ENCODE measurements at regions not wholly inside any gene's neighbourhood (a gene's known extent, or its start where the extent isn't known, plus 50 kb on each side); places are given as distances from the start of the nearest gene placed in this dataset.

DNA sequence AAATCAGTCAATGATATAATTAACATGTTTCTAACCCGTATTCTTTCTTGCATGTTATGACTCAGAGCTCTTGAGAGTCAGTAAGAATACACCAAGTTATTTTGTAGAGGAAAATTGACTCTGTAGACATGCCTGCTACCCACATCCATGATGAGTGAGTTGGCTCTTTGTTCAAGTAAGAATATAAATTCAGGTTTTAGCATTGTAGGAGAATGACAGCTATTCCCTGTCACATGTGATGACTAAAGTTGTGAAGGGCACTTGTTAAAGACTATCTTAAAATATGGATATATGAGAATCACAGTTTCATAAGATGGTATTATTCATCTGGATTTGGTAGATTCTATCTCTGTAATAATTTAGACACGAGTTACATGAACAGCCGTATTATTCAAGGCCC lies 209.1 kb downstream of the CCDC59 start:
- DNase-seq = no peak

DNA sequence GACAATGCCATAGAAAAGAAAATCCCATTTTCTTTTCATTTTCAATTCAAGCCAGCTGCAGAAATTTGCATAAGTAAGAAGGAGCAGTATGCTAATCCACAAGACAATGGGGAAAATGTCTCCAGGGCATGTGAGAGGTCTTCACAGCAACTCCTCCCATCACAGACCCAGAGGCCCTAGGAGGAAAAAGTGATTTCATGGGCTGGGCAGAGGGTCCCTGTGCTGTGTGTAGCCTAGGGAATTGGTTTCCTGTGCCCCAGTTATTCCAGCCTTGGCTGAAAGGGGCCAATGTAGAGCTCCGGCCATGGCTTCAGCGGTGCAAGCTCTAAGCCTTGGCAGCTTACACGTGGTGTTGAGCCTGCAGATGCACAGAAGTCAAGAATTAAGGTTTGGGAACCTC lies 211.4 kb downstream of the CCDC59 start:
- DNase-seq = no peak

DNA sequence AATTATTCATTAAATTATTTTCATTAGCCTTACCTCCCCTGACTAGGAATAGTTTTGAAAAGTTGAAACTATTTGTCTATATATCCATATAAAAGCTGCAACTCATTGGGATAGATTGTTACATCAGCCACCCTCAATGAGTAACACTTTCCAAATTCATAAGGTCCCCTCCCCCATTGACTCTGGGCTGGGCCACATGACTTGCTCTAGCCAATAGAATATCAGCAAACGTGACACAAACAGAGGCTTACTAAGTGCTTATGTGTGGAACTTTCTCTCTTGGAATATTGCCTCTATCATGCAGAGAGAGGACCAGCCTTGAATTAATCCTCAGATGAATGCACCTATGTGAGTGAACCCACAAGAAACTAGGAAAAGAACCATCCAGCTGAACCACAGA lies 213.7 kb downstream of the CCDC59 start:
- no peak for DNase-seq

DNA sequence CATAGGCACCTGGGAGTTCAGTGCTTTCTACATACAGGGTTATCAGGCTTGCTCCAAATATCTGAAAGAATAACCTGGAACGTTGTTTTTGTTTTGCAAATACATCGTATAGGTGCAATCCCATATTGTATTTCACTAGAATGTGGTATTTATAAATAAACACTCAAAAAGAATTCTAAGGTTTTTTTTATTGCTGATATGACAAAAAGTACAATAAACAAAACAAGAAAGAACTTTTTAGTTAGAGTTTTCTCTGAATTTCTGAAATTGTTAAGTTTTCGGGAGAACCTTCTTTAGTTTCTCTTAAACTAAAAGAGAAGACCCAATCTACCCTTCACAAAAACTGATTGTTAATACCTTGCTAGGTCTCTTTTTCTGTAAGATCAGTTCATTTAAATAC lies 225.8 kb downstream of the CCDC59 start:
- DNase-seq = no peak

DNA sequence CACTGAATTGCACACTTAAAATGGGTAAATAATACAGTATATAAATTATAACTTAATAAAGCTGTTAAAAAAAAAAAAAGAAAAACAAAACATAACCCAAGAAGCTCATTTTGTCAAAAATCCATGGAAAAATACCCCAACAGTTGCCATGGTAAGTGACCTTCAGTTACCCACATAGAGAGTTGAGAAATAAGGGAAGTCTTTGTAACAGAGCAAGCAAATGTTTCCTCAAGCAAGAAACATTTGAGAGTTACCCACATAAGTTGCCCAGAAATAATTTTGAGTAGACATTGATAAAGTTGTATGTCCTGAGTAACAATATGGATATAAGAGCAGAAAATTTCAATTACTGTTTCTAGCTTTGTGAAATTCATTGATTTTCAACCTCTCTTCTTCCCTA lies 227.4 kb downstream of the CCDC59 start:
- DNase-seq = no peak

DNA sequence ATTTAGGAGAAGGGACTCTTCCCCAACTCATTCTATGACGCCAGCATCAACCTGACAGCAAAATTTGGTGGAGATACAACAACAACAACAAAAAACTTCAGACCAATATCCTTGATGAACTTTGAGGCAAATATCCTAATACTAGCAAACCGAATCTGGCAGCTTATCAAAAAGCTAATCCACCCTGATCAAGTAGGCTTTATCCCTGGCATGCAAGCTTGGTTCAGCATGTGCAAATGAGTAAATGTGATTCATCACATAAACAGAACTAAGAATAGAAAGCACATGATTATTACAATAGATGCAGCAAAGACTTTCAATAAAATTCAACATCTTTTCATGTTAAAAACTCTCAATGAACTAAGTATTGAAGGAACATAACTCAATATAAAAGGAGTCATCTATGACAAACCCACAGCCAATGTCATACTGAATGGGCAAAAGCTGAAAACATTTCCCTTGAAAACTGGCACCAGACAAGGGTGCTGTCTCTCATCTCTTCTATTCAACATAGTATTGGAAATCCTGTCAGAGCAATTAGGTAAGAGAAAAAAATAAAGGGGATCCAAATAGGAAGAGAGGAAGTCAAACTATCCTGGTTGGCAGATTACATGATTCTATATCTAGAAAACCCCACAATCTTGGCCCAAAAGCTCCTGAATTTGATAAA lies 233.3 kb downstream of the CCDC59 start:
- no peak for DNase-seq

DNA sequence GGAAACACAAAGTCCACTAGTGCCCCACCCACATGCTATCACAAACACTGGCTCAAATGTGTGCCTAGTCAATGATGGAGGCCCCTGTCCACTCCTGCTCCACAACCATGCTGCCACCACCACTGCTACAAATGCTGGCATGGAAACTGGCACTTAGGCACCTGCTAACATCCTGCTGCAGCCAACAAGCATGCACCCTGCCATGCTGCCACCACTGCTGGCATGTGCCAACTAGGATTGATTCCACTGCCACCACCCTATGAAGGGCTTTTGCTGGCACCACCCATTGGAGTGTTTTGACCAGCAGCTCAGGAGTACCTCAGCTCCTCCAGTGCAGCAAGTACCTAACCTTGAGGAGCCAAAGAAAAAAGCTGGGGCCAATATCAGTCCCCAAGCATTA lies 236.6 kb downstream of the CCDC59 start:
- no peak for DNase-seq

DNA sequence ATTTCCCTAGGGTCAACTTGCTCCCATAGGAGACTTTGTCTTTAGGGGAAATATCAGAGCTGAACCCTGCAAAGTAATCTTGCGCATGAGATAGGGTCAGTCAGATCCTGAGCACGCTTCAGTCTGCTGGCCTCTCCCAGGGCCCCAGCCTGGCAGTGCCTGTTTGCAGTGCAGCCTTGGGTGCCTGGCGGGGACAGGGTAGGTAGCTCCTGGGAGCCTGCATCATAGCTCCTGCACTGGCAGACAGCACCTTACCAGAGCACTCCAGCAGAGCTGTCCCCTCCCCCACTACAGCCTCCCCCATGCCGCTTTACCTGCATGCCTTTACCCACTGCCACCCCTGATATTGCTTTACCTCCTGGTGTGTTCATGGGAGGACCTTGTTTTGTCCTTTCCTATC lies 237.3 kb downstream of the CCDC59 start:
- no peak for DNase-seq

DNA sequence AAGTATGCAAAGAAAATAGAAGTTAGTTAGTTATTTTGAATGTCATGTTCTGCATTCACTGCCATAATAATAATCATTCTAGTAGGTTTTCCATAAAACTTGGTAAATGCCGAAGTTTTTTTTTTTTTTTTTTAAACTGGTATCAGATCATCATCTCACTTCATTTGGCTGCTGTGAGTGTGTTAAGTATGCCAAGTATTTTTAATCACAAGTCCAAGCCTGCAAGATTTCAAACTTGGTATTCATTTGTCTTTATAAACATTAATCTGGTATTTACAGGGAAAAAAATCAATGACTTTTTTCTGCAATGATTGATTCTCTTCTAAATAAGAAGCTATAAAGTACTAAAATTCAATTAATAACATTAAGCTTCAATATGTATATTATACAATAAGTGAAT lies 248.9 kb downstream of the CCDC59 start:
- no peak for DNase-seq

DNA sequence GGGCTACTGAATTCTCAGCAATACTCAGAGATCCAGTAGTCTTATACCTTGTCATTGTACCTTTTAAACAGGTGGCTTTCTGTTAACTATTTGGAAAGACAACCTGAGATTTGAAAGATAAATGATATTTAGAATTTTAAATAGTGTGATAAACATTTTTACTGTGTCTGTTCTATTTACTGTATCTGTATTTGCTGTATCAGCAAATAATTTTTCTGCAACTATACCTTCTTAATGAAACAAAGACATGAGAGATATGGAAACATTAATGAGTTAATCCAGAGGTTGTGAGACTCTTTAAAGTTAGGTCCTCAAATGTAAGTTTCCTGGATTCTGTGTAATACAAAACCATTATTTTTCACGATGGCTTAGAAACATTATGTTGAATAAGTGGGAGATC lies 249.6 kb downstream of the CCDC59 start:
- DNase-seq = no peak

DNA sequence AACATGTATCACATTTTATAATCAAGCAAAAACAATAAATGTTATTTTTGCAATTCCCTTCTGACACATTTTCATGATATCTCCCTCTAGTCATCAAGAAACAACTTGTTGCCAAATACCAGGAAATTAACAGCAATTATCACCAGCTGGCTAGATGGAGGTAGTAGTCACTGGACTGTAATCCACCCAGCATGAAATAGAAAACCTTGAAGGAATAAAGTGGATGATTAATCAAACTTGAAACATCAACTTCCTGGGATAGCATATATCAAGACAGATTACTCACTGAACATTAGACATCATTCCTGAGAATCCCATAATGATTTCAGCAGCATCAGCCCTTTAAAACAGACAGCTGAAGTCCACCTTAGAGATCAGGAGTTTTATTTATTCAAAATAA lies 259.0 kb downstream of the CCDC59 start:
- no peak for DNase-seq

DNA sequence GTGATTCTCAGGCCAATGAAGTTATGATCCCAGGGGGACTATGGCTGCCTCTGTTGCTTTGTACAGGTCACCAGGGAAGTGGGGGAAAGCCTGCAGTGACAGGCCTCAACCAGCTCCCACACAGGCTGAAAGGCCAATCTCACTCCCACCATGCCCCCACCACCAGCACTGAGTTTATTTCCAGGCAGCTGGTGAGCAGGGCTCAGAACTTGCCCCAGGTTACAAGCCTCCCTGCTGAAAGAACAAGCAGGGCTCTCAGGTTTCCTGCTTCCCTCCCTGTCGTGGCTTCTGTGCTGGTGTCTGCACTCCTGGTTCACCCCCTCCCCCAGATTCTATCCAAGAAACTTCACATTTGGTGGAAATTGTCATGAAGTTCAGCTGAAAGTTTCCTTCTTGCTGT lies 260.3 kb downstream of the CCDC59 start:
- DNase-seq = no peak

DNA sequence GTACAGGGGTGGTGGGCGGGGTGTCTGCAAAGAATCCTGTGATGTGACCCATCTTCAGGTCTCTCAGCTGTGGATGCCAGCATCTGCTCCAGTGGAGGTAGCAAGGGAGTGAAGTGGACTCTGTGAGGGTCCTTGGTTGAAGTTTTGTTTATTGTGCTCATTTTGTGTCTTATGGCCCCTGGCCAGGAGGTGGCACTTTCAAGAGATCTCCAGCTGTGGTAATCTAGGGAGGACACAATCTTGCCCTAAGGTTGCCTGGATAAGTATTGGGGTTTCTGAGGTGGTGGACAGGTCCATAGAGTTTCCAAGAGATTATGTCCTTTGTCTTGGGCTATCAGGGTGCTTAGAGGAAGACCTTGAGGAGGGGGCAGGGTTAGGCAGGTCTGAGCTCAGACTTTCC lies 260.7 kb downstream of the CCDC59 start:
- DNase-seq = no peak

DNA sequence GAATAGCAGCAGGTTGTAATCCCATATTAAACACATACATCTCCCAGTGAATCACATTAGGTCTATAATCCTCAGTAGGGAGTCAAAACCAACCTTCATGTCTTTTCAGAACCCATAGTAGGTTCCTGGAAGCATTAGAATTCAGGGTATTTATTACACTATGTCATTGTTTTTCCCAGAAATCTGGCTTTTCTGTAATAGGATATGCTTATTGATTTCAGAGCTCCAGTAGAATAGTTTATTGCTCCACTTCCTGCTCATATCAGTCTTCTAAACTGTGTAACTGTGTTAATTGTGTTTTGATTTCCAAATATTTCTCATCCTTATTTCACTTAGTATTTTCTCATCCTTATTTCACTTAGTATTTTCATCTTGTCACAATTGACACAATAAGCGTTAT lies 268.0 kb downstream of the CCDC59 start:
- no peak for DNase-seq

DNA sequence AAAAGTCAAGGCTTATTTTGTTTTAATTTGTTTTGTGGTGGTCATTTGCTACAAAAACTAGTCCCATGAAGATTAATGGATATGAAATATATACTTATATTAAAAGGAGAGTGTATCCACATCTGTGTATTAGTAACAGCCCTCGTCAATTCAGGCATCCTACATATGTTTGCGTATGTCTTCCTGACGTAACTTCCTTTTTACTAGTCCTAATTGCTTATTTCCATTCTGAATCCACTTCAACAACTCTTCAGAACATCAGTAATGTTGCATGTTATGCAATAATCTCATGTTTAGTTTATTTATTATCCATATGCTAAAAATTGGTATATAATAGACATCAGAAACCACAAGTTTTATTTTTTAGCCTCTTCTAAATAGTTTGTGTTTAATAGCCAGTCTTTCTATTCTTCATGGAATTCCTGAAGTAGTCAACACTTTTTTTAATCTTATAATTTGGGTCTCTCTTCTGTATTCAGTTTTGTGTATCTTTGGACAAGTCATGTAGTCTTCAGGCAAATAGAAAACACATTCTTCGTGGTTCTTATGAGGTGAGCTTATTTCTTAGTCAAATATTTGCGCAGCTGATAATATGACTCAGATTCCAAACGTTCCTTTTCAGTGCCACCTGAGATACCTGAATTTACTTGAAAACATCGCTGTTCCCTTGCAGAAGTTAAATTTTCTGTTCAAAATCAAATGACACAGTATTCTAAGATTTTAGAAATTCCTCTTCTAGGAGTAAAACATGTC lies 268.6 kb downstream of the CCDC59 start:
- DNase-seq = no peak

DNA sequence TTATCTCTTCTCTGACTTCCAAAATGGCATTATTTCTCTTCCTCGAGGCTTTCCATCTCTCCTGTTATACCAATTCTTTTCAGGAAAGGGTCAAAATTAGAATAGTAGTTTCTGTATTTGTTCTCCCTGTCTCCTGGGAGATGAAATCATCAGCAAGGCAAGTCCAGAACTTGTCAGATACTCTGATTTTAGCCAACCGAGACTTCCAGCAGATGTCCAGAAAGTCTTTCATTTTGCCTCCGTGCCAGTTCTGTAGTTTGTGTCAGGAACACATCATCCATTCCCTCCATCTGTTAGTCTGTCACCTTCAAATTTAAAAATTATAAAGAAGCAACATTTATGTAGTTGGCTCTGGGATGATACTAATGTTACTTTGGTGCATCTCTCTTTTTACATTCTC lies 275.7 kb downstream of the CCDC59 start:
- no peak for DNase-seq

DNA sequence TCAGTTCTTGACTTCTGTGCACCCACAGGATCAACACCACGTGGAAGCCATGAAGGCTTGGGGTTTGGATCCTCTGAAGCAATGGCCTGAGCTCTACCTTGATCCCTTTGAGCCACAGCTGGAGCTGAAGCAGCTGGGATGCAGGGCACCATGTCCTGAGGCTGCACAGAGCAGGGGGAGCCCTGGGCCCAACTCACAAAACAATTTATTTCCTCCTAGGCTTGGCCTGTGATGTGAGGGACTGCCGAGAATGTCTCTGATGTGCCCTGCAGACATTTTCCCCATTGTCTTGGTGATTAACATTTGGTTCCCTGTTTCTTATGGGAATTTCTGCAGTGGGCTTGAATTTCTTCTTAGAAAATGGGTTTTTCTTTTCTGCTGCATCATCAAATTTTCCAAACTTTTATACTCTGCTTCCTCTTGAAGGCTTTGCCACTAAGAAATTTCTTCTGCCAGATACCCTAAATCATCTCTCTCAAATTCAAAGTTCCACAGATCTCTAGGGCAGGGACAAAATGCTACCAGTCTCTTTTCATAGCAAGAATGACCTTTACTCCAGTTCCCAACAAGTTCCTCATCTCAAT lies 288.2 kb downstream of the CCDC59 start:
- DNase-seq = no peak

DNA sequence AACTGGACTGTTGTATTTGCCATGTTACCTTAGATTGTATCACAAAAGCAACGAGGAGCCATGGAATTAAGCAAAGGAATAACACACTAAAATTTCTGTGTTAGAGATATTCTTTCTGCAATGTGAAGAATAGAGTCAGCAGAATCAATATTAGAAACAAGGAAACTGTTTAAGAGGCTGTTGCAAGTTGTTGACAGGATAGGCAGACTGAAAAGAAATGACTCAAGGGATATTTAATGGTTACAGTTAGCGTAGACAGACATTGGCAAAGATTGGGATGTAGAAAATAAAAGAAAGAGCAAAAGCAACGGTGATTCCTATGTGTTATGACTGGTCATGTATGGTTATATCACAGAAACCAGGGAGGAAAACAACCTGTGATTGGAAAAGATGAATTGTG lies 299.0 kb upstream of the PPFIA2 start:
- no peak for DNase-seq

DNA sequence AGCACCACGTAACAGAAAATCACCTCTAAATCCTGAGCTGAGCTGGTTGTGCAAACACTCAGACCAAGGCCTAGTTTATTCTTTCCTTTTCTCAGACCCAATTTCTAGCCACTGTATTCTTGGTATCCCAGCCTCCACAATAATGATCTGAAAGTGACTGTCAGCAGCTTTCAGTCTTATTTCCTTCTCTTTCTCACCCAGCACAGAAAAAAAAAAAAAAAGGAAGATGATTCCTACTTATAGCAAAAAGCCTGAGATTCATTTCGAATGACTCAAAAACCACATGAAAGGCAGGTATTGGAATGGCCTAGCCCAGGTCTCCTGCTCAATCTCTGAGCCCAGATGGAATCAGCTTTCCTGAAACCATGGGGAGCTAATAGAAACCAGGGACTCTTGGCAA lies 298.6 kb upstream of the PPFIA2 start:
- no peak for DNase-seq

DNA sequence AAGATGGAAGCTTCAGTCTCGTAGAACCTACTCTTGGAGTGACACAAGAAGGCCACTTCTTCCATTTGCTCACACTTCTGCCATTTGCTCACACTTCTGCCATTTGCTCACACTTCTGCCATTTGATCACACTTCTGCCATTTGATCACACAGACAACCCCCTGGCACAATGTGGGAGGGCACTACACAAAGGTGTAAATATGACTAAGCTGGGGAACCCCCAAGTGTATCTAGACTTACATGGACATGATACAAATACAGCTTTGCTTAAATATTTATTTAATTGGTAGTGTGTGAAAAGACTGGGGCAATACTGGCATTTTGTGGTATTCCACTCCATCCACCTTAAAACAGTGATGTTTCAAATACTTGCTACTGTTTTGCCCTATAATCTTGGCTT lies 296.2 kb upstream of the PPFIA2 start:
- DNase-seq = no peak

DNA sequence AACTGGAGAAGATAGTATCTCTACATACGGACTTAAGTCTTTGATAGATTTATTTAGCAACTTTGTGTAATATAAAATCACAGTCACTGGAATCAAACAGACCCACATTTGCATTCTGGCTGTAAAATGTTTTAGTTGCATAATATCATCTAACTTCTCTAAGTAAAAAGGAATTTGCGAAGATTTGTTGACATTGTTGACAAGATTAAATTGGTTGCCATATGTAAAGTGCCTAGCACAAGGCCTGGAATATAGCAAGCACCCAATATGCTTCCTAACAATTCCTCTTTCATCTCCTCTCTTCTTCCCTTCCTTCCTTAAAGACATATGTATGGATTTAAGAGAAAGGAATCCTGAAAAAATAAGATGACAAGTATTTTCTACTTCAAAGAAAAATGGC lies 295.4 kb upstream of the PPFIA2 start:
- no peak for DNase-seq

DNA sequence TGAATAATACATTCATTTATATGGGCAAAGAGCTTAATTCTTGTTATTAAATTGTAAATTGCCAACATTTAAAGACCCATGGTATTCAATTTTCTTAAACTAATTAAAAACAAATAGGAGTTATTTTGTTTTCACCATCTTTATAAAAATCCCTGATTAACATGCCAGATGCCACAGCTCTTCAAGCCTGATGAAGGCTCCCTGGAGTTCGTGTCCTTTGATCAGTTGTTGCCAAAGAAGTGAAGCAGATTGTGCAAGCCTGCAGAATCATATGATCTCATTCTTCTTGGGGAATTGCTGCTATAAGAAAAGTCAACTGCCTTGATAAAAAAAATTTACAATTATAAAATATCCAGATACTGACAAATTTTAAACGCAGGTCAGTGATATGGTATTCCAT lies 288.3 kb upstream of the PPFIA2 start:
- no peak for DNase-seq

DNA sequence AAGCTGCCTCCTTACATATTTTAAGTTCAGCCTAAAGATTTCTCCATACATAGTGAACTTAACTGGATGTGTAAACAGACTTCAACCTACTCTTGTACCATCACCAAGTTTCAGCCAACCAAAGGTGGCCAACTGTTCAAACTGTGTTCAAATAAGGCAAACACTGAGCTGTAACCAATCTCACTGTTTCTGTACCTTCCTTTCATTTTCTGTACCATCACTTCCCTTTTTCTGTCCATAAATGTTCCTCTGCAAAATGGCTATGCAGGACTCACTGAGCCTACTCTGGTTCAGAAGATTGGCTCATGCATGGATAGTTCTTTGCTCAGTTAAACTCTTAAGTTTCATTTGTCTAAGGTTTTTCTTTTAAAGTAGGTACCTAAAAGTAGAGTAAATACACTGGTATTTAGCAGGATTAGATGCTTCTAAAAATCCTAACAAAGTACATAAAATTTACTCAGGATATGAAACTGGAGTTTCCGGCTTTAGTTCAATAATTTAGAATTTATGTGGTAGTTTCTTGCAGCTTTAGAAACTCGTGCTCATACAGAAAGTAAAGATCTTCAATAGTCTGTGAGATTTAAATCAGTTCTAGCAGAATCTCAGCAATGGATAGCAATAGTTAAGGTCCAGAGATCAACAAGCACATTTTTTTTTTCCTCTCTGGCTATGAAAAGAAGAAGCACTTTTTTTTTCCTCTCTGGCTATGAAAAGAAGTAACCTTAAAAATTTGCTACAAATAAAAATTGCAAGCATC lies 282.0 kb upstream of the PPFIA2 start:
- DNase-seq = no peak

DNA sequence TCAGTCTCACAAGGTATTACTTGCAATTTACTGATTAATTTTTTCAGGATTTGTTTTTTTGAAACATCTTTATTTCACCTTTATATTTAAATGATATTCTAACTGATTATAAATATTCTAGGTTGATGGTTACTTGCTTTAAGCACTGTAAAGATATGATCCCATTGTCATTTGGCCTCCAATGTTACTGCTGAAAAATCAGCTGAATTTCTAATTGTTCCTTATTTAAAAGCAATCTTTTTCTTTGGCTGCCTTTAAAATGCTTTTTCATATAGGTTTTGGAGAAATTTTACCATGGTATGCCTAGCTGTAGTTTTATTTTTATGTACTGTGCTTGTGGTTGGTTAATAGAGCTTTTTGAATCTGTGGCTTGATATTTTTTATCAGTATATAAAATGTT lies 275.6 kb upstream of the PPFIA2 start:
- DNase-seq = no peak
